HFF-Myc (cell line): ENCODE measurements at regions not wholly inside any gene's neighbourhood (a gene's known extent, or its start where the extent isn't known, plus 50 kb on each side); places are given as distances from the start of the nearest gene placed in this dataset.

ENCODE experiments used
- DNase-seq: peaks from one replicate; pipeline ENCODE4 v3.0.0-alpha.2; 2011; ENCODE audit warnings: low read depth; ENCODE audit errors: extremely low read depth
- H3K4me3 ChIP-seq: replicated peaks from 2 replicates; pipeline ENCODE4 v1.5.1; 2011; ENCODE audit warnings: low read depth, mild to moderate bottlenecking, control low read depth, low read length
- TF ChIP-seq, protein P1 (sequence below): IDR thresholded peaks from 2 replicates; pipeline ENCODE4 v1.5.1; 2012; ENCODE audit warnings: mild to moderate bottlenecking, low read depth, low read length, control low read depth; ENCODE audit errors: missing control alignments

- no peak for DNase-seq
- no peak overlapping the region for H3K4me3 ChIP-seq
- TF ChIP-seq, protein P1, sequence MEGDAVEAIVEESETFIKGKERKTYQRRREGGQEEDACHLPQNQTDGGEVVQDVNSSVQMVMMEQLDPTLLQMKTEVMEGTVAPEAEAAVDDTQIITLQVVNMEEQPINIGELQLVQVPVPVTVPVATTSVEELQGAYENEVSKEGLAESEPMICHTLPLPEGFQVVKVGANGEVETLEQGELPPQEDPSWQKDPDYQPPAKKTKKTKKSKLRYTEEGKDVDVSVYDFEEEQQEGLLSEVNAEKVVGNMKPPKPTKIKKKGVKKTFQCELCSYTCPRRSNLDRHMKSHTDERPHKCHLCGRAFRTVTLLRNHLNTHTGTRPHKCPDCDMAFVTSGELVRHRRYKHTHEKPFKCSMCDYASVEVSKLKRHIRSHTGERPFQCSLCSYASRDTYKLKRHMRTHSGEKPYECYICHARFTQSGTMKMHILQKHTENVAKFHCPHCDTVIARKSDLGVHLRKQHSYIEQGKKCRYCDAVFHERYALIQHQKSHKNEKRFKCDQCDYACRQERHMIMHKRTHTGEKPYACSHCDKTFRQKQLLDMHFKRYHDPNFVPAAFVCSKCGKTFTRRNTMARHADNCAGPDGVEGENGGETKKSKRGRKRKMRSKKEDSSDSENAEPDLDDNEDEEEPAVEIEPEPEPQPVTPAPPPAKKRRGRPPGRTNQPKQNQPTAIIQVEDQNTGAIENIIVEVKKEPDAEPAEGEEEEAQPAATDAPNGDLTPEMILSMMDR: no peak
Measured at GRCh38 chr14:42111355-42111754, 504.7 kb downstream of the LRFN5 start.

DNA sequence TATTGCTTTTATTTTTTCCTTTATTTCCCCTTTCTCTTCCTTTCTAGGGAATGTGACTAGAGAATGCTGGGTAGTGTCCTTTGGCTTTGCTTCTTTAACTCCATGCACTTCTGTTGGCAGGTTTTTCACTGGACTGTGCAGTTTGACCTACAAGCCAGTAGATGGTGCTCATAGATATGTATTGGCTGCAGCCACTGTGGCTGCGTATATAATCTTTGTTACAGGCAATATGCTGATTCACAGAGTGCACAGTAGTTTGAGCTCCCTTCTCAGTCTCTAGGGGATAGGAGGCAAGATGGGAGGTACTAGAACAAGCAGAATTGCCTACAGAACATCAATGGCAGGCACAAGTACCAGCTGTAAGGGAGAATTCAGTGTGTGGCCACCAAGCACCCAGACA, 503.5 kb downstream of the LRFN5 start:
- peak; percentile 25 for DNase-seq
- TF ChIP-seq, protein P1: peak; percentile 69
- H3K4me3 ChIP-seq: no peak overlapping the region

- TF ChIP-seq, protein P1: no peak
- no peak overlapping the region for H3K4me3 ChIP-seq
- no peak for DNase-seq
Measured at GRCh38 chr14:42095155-42095554, 488.5 kb downstream of the LRFN5 start.

- H3K4me3 ChIP-seq: no peak overlapping the region
- no peak for DNase-seq
- TF ChIP-seq, protein P1: no peak
Measured at GRCh38 chr14:42090122-42090521, 483.4 kb downstream of the LRFN5 start.

- H3K4me3 ChIP-seq: no peak overlapping the region
- TF ChIP-seq, protein P1: no peak
- no peak for DNase-seq
Measured at GRCh38 chr14:42079911-42080310, 473.2 kb downstream of the LRFN5 start.

DNA sequence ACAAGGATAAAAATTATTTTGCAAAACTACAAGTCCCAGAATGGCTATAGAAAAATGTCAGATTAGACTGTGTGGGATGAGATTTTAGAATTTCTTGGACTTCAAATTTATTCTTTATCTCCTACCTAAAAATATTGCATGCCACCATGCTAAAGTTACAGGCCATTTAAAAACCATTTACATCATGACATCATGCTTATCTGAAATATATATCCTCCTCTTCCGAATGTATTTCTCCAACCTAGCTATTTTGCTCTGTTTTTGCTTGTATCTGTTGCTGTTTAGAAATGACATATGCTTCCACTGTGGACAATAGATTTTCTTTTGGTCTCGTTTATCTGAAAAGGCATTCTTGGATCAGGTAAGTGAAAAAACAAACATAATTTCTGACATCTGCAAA, 471.7 kb downstream of the LRFN5 start:
- H3K4me3 ChIP-seq: no peak overlapping the region
- DNase-seq: no peak
- TF ChIP-seq, protein P1: no peak

GRCh38 chr14:42070031-42070430, 463.4 kb downstream of the LRFN5 start:
- TF ChIP-seq, protein P1: no peak
- DNase-seq: no peak
- no peak overlapping the region for H3K4me3 ChIP-seq
